ENCODE measurements at regions not wholly inside any gene's neighbourhood (a gene's known extent, or its start where the extent isn't known, plus 50 kb on each side); places are given as distances from the start of the nearest gene placed in this dataset.

GRCh38 chr1:65538086-65538485 is 117.6 kb downstream of the LEPR start:
- CTCF ChIA-PET = no interaction called here
- Mint-ChIP-seq H3K4me1 (ENCODE audit: low read depth, unreplicated experiment) (peaks cover 19% of the 10 kb centered on the region), H3K4me3 (ENCODE audit: low read depth, unreplicated experiment) (no peak overlapping the region), H3K27ac (ENCODE audit: unreplicated experiment) (no peak overlapping the region), H3K36me3 (ENCODE audit: insufficient read depth, unreplicated experiment) (no peaks in the 10 kb centered on the region), H3K9me3 (ENCODE audit: low read depth, unreplicated experiment) (no peaks in the 10 kb centered on the region), H3K27me3 (ENCODE audit: unreplicated experiment) (no peaks in the 10 kb centered on the region)
- no peak for DNase-seq
- BruUV-seq (replicated peaks) = no TSS peak
- TF ChIP-seq CTCF (IDR thresholded peaks at IDR 0.05; ENCODE audit: unreplicated experiment) = no peak
- intact Hi-C loops (cut with micrococcal nuclease; ENCODE audit: unreplicated experiment) = no loop called here

- H3K9me3 Mint-ChIP-seq (ENCODE audit: low read depth, unreplicated experiment) = no peaks in the 10 kb centered on the region
- intact Hi-C loops (cut with micrococcal nuclease; ENCODE audit: unreplicated experiment) = no loop called here
- BruUV-seq (replicated peaks) = no TSS peak
- TF ChIP-seq CTCF (IDR thresholded peaks at IDR 0.05; ENCODE audit: unreplicated experiment) = no peak
- DNase-seq = no peak
- no peak overlapping the region for H3K27ac Mint-ChIP-seq (ENCODE audit: unreplicated experiment)
- peaks cover 19% of the 10 kb centered on the region for H3K4me1 Mint-ChIP-seq (ENCODE audit: low read depth, unreplicated experiment)
- H3K27me3 Mint-ChIP-seq (ENCODE audit: unreplicated experiment) = no peaks in the 10 kb centered on the region
- no peak overlapping the region for H3K4me3 Mint-ChIP-seq (ENCODE audit: low read depth, unreplicated experiment)
- H3K36me3 Mint-ChIP-seq (ENCODE audit: insufficient read depth, unreplicated experiment) = no peaks in the 10 kb centered on the region
- CTCF ChIA-PET = no interaction called here
Measured at GRCh38 chr1:65538664-65539063, 118.2 kb downstream of the LEPR start.

GRCh38 chr1:65539266-65540131 is 119.0 kb downstream of the LEPR start:
- no peak for DNase-seq
- no peaks in the 10 kb centered on the region for H3K9me3 Mint-ChIP-seq (ENCODE audit: low read depth, unreplicated experiment)
- no TSS peak for BruUV-seq (replicated peaks)
- CTCF ChIA-PET = interaction anchor here (0.6 kb wide), 1 partner anchor 75 kb away, joined by 3 read pairs; no protein-coding TSS in a partner anchor
- intact Hi-C loops (cut with micrococcal nuclease; ENCODE audit: unreplicated experiment) = no loop called here
- no peak overlapping the region for H3K27ac Mint-ChIP-seq (ENCODE audit: unreplicated experiment)
- no peaks in the 10 kb centered on the region for H3K36me3 Mint-ChIP-seq (ENCODE audit: insufficient read depth, unreplicated experiment)
- H3K4me3 Mint-ChIP-seq (ENCODE audit: low read depth, unreplicated experiment) = no peak overlapping the region
- TF ChIP-seq CTCF (IDR thresholded peaks at IDR 0.05; ENCODE audit: unreplicated experiment) = no peak
- peaks cover 19% of the 10 kb centered on the region for H3K4me1 Mint-ChIP-seq (ENCODE audit: low read depth, unreplicated experiment)
- H3K27me3 Mint-ChIP-seq (ENCODE audit: unreplicated experiment) = no peaks in the 10 kb centered on the region

GRCh38 chr1:65541161-65541560 is 120.7 kb downstream of the LEPR start:
- peaks cover 19% of the 10 kb centered on the region for H3K4me1 Mint-ChIP-seq (ENCODE audit: low read depth, unreplicated experiment)
- H3K36me3 Mint-ChIP-seq (ENCODE audit: insufficient read depth, unreplicated experiment) = no peaks in the 10 kb centered on the region
- no peak for TF ChIP-seq CTCF (IDR thresholded peaks at IDR 0.05; ENCODE audit: unreplicated experiment)
- DNase-seq = no peak
- no peaks in the 10 kb centered on the region for H3K9me3 Mint-ChIP-seq (ENCODE audit: low read depth, unreplicated experiment)
- CTCF ChIA-PET = interaction anchor here (1.4 kb wide), 1 partner anchor 73 kb away, joined by 3 read pairs; no protein-coding TSS in a partner anchor
- H3K27me3 Mint-ChIP-seq (ENCODE audit: unreplicated experiment) = no peaks in the 10 kb centered on the region
- no peak overlapping the region for H3K27ac Mint-ChIP-seq (ENCODE audit: unreplicated experiment)
- H3K4me3 Mint-ChIP-seq (ENCODE audit: low read depth, unreplicated experiment) = no peak overlapping the region
- intact Hi-C loops (cut with micrococcal nuclease; ENCODE audit: unreplicated experiment) = no loop called here
- no TSS peak for BruUV-seq (replicated peaks)
